PC-3 (cell line): ENCODE measurements at regions not wholly inside any gene's neighbourhood (a gene's known extent, or its start where the extent isn't known, plus 50 kb on each side); places are given as distances from the start of the nearest gene placed in this dataset.
"Not testable (repeated sequence)": the region's sequence is repeated elsewhere in the genome, so short reads cannot be mapped to it uniquely, and the experiment has no call there.

Source experiments
- ATAC-seq: fragments of 200-7000 bp; cut with Tn5 transposase; 2 replicates; pipeline ENCODE4 v1.9.1; 2020; ENCODE audit warnings: mild to moderate bottlenecking, moderate library complexity
- BruUV-seq: library from RNA; stranded (reverse); fragments of 400-500 nt; replicated peaks from 2 replicates; lab custom pipeline; 2021; lab: Mats Ljungman, UMichigan
- CTCF ChIA-PET: fragments of 300-600 bp; sonication (Branson Sonifier 250); formaldehyde crosslinking; loops from one replicate; lab custom pipeline; 2022; ENCODE audit warnings: antibody characterized with exemption; lab: Charles Lee
- POLR2A ChIA-PET: fragments of 300-600 bp; sonication (Branson Sonifier 250); formaldehyde crosslinking; loops from one replicate; lab custom pipeline; 2022; ENCODE audit warnings: antibody characterized with exemption; ENCODE audit not compliant: unreplicated experiment; lab: Charles Lee
- DNase-seq: peaks from one replicate; pipeline ENCODE4 v3.0.0-alpha.2; 2015
- H2AFZ ChIP-seq: fragments of 300-600 bp; sonication (generic); 2 replicates; pipeline ENCODE4 v1.6.0; 2016; ENCODE audit warnings: antibody characterized with exemption, low read length
- H3F3A ChIP-seq: fragments of 300-600 bp; sonication (generic); one replicate; pipeline ENCODE4 v1.6.0; 2017; ENCODE audit warnings: antibody characterized with exemption, low read length, control low read depth, mild to moderate bottlenecking; ENCODE audit not compliant: unreplicated experiment
- H3K27ac ChIP-seq: fragments of 300-600 bp; sonication (generic); 2 replicates; pipeline ENCODE4 v1.5.1; 2016; ENCODE audit warnings: mild to moderate bottlenecking, low read length
- H3K27me3 ChIP-seq: fragments of 300-600 bp; sonication (generic); 2 replicates; pipeline ENCODE4 v1.6.1; 2016; ENCODE audit warnings: low read length, mixed read lengths
- H3K36me3 ChIP-seq: fragments of 300-600 bp; sonication (generic); 2 replicates; pipeline ENCODE4 v1.6.1; 2016; ENCODE audit warnings: low read depth, mixed run types, low read length, mixed read lengths
- H3K4me1 ChIP-seq: fragments of 300-600 bp; sonication (generic); 2 replicates; pipeline ENCODE4 v1.5.1; 2016; ENCODE audit warnings: low read length; ENCODE audit not compliant: insufficient read depth
- H3K4me2 ChIP-seq: fragments of 300-600 bp; sonication (generic); 2 replicates; pipeline ENCODE4 v1.6.0; 2016; ENCODE audit warnings: low read length
- H3K4me3 ChIP-seq: fragments of 300-600 bp; sonication (generic); 2 replicates; pipeline ENCODE4 v1.5.1; 2016; ENCODE audit warnings: mild to moderate bottlenecking, low read length, mixed read lengths
- H3K79me2 ChIP-seq: fragments of 300-600 bp; sonication (generic); 2 replicates; pipeline ENCODE4 v1.6.1; 2017; ENCODE audit warnings: low read length, mixed read lengths
- H3K9ac ChIP-seq: fragments of 300-600 bp; sonication (generic); 2 replicates; pipeline ENCODE4 v1.6.0; 2016; ENCODE audit warnings: mild to moderate bottlenecking, low read length
- H3K9me2 ChIP-seq: fragments of 300-600 bp; sonication (generic); replicated peaks from 2 replicates; pipeline ENCODE4 v1.6.1; 2016; ENCODE audit warnings: mixed run types, low read length, mixed read lengths
- H3K9me3 ChIP-seq: fragments of 300-600 bp; sonication (generic); 2 replicates; pipeline ENCODE4 v1.6.1; 2016; ENCODE audit warnings: low read length, mixed read lengths
- H4K20me1 ChIP-seq: fragments of 300-600 bp; sonication (generic); 2 replicates; pipeline ENCODE4 v1.6.1; 2016; ENCODE audit warnings: low read length, mixed read lengths
- EZH2 ChIP-seq: fragments of 300-600 bp; sonication (generic); IDR thresholded peaks from one replicate; pipeline ENCODE4 v1.6.1; 2017; ENCODE audit warnings: antibody characterized with exemption, mild to moderate bottlenecking, low read length; ENCODE audit not compliant: unreplicated experiment
- EZH2phosphoT487 ChIP-seq: fragments of 300-600 bp; sonication (generic); IDR thresholded peaks from 2 replicates; pipeline ENCODE4 v1.6.1; 2018; ENCODE audit warnings: mild to moderate bottlenecking, antibody characterized with exemption, low read length, borderline replicate concordance
- intact Hi-C: fragments of 100-400 bp; cut with micrococcal nuclease; formaldehyde crosslinking; loops from 2 replicates; pipeline ENCODE4 v1.9.0; 2023
- TF ChIP-seq, protein P1 (sequence below): fragments of 300-600 bp; sonication (generic); conservative IDR thresholded peaks from 2 replicates; pipeline ENCODE4 v1.5.1; 2017; ENCODE audit warnings: antibody characterized with exemption, low read depth, mild to moderate bottlenecking, low read length

DNA sequence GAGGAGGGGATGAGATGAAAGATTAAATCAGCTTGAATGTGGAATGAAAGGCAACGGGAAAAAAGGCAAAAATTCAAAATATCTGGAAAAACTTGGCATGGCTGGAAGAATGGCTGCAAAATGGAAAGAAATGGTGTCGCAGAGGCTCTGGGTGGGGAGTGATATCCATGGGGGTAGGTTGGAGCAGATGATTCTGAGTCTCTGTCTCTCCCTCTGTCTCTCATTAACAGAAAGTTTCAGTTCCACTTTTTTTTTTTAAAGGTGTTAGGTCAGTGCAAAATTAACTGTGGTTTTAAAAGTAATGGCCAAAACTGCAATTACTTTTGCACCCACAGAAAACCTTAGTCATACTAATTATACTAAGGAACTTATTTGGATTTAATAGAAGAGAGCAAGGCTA lies 931.1 kb upstream of the USP9Y start:
- Histone ChIP-seq H3K4me3 (no peak overlapping the region), H3K79me2 (no peaks in the 10 kb centered on the region), H3K9me3 (no peaks in the 10 kb centered on the region), H3K9ac (no peak overlapping the region), H3F3A (no peaks in the 10 kb centered on the region), H3K4me2 (no peak overlapping the region), H2AFZ (no peak overlapping the region), H3K9me2 (no peaks in the 10 kb centered on the region), H3K4me1 (no peaks in the 10 kb centered on the region), H4K20me1 (no peaks in the 10 kb centered on the region), H3K27me3 (no peaks in the 10 kb centered on the region), H3K36me3 (no peaks in the 10 kb centered on the region), H3K27ac (no peak overlapping the region)
- ATAC-seq (no peak), DNase-seq (no peak)
- CTCF ChIA-PET: no interaction called here
- POLR2A ChIA-PET: no interaction called here
- no TSS peak for BruUV-seq
- TF ChIP-seq EZH2 (no peak), EZH2phosphoT487 (no peak)
- TF ChIP-seq, protein P1, sequence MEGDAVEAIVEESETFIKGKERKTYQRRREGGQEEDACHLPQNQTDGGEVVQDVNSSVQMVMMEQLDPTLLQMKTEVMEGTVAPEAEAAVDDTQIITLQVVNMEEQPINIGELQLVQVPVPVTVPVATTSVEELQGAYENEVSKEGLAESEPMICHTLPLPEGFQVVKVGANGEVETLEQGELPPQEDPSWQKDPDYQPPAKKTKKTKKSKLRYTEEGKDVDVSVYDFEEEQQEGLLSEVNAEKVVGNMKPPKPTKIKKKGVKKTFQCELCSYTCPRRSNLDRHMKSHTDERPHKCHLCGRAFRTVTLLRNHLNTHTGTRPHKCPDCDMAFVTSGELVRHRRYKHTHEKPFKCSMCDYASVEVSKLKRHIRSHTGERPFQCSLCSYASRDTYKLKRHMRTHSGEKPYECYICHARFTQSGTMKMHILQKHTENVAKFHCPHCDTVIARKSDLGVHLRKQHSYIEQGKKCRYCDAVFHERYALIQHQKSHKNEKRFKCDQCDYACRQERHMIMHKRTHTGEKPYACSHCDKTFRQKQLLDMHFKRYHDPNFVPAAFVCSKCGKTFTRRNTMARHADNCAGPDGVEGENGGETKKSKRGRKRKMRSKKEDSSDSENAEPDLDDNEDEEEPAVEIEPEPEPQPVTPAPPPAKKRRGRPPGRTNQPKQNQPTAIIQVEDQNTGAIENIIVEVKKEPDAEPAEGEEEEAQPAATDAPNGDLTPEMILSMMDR: no peak
- intact Hi-C loops: no loop called here

DNA sequence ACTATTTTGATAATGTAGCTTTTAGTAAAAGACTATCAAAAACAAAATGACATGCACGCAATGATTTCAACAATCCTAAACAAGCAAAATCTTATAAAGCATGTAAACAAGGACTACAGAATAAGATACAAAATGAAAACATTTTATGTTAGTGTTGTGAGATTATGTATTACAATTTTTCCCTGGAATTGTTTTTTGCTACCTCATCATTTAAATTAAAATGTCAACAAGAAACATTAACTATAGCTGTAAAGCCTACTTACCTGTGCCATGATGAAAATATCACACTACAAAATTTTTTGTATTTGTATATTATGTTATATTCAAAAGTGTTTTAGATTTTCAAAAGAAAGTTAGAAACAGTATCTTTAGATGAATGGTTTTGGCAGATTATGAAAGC lies 921.3 kb upstream of the USP9Y start:
- BruUV-seq, CTCF ChIA-PET, H3F3A ChIP-seq, POLR2A ChIA-PET, DNase-seq, H3K4me2 ChIP-seq, intact Hi-C loops, H3K4me1 ChIP-seq, H3K36me3 ChIP-seq, H3K27ac ChIP-seq, H3K9me2 ChIP-seq, H3K27me3 ChIP-seq, H3K4me3 ChIP-seq, H4K20me1 ChIP-seq, H3K9me3 ChIP-seq, H3K79me2 ChIP-seq, H2AFZ ChIP-seq, H3K9ac ChIP-seq, ATAC-seq: not testable (repeated sequence)

DNA sequence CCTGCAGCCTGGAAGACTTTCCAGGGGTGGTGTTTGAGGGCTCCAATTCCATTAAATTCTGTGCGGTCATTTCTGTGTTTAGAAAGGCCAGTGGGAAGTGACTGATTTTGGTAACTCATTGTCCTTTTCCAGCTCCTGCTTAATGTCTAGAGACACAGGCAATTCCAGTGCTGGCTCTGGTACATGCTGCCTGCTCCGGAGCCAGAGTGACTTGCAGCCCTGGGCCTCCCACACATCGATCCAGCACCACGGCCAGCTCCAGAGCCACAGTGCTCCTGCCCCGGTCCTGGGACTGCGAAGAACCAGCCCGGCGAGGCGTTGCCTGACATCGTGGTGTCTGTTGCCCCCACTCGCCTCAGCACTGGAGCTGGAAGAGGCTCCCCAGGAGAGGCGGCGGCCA lies 912.0 kb upstream of the USP9Y start:
- ATAC-seq, H3K9ac ChIP-seq, H3K36me3 ChIP-seq, H3F3A ChIP-seq, H3K9me3 ChIP-seq, H3K4me2 ChIP-seq, H3K4me1 ChIP-seq, H3K4me3 ChIP-seq, H4K20me1 ChIP-seq, CTCF ChIA-PET, H3K79me2 ChIP-seq, POLR2A ChIA-PET, intact Hi-C loops, H3K9me2 ChIP-seq, H3K27me3 ChIP-seq, H2AFZ ChIP-seq, BruUV-seq, H3K27ac ChIP-seq: not testable (repeated sequence)
- DNase-seq: peak; percentile 1

DNA sequence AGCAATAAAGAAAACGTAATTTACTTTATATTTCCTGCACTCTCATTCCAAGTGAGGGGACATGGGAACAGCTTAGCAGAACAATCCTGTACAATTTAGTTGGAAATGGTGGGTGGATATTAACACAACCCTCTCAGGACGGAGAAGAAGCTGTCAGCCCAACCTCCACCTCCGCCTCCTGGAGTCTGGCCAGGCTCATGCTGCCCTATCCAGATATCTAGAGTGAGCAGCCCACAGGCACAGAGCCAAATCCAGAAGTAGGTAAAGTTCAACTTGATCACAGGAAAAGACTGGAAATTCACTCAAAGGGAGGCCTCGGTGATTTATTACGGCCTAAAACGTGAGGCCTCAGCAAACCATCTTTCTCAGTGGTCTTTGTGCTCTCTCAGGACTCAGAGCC lies 877.3 kb upstream of the USP9Y start:
- H3F3A ChIP-seq, H3K27me3 ChIP-seq, H4K20me1 ChIP-seq, H3K4me3 ChIP-seq, H3K36me3 ChIP-seq, H3K9me2 ChIP-seq, H2AFZ ChIP-seq, intact Hi-C loops, H3K4me2 ChIP-seq, H3K79me2 ChIP-seq, H3K9ac ChIP-seq, H3K9me3 ChIP-seq, DNase-seq, POLR2A ChIA-PET, H3K27ac ChIP-seq, BruUV-seq, CTCF ChIA-PET, ATAC-seq, H3K4me1 ChIP-seq: not testable (repeated sequence)

DNA sequence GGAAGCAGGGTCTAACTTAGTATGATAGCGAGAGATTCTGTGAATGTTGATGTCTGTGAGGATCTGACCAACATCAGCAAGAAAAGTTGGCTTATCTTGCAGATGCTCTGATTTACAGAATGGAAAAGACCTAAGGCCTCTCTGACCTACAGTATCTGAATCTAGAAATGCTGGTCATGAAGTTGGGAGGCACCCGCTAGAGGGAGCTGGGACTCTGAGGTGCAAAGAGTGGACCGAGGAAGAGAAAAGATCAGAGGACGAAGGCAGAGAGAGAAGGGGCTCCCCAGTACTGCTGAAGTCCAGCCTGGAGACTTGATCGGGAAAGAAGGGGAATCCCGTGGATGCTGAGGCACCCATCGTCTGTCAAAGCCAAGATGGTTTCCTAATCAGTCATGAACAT lies 866.8 kb upstream of the USP9Y start:
- H3F3A ChIP-seq, intact Hi-C loops, H4K20me1 ChIP-seq, H2AFZ ChIP-seq, CTCF ChIA-PET, BruUV-seq, H3K27ac ChIP-seq, H3K4me1 ChIP-seq, DNase-seq, ATAC-seq, H3K9me2 ChIP-seq, H3K79me2 ChIP-seq, H3K9me3 ChIP-seq, H3K4me2 ChIP-seq, H3K4me3 ChIP-seq, H3K36me3 ChIP-seq, H3K9ac ChIP-seq, H3K27me3 ChIP-seq, POLR2A ChIA-PET: not testable (repeated sequence)
